Panc1 (cell line): ENCODE measurements at regions not wholly inside any gene's neighbourhood (a gene's known extent, or its start where the extent isn't known, plus 50 kb on each side); places are given as distances from the start of the nearest gene placed in this dataset.

Experiments
- ATAC-seq: fragments of 200-7000 bp; cut with Tn5 transposase; 2 replicates; pipeline ENCODE4 v1.9.1; 2020; ENCODE audit warnings: mild to moderate bottlenecking, moderate library complexity
- BruUV-seq: library from RNA; stranded (reverse); fragments of 400-500 nt; replicated peaks from 2 replicates; lab custom pipeline; 2021; lab: Mats Ljungman, UMichigan
- CTCF ChIA-PET: fragments of 300-600 bp; sonication (Branson Sonifier 250); formaldehyde crosslinking; loops from one replicate; lab custom pipeline; 2022; ENCODE audit warnings: antibody characterized with exemption; lab: Charles Lee
- POLR2A ChIA-PET: fragments of 300-600 bp; sonication (Branson Sonifier 250); formaldehyde crosslinking; loops from one replicate; lab custom pipeline; 2022; ENCODE audit warnings: antibody characterized with exemption; lab: Charles Lee
- DNase-seq: peaks from one replicate; pipeline ENCODE4 v3.0.0-alpha.2; 2010; ENCODE audit warnings: low read depth, low spot score
- H3K27ac ChIP-seq: 2 replicates; pipeline ENCODE4 v1.5.1; 2011; ENCODE audit warnings: mild to moderate bottlenecking, low read length, inconsistent platforms
- H3K27me3 ChIP-seq: fragments of 200-500 bp; sonication (Bioruptor generic); 2 replicates; pipeline ENCODE4 v1.6.0; 2014; ENCODE audit warnings: low read length, inconsistent platforms; ENCODE audit not compliant: control insufficient read depth, insufficient read depth
- H3K36me3 ChIP-seq: fragments of 200-500 bp; sonication (Bioruptor generic); 2 replicates; pipeline ENCODE4 v1.5.1; 2014; ENCODE audit warnings: inconsistent platforms, mild to moderate bottlenecking, low read length, moderate library complexity; ENCODE audit not compliant: control insufficient read depth, insufficient read depth
- H3K4me1 ChIP-seq: 2 replicates; pipeline ENCODE4 v1.5.1; 2011; ENCODE audit warnings: inconsistent platforms, mild to moderate bottlenecking, low read length, moderate library complexity; ENCODE audit not compliant: control insufficient read depth, insufficient read depth
- H3K4me3 ChIP-seq, 2 experiments: 2 replicates each; pipeline ENCODE4 v1.5.1; 2011 to 2012; ENCODE audit warnings: low read depth in 2 of 2, low read length in 2 of 2, mild to moderate bottlenecking in 2 of 2, inconsistent platforms in 1 of 2, moderate library complexity in 1 of 2
- H3K9me3 ChIP-seq: fragments of 200-500 bp; sonication (Bioruptor generic); 2 replicates; pipeline ENCODE4 v1.5.1; 2014; ENCODE audit warnings: low read depth, mild to moderate bottlenecking, inconsistent platforms, low read length, moderate library complexity; ENCODE audit not compliant: control insufficient read depth, insufficient read depth
- POLR2AphosphoS5 ChIP-seq: IDR thresholded peaks from 2 replicates; pipeline ENCODE4 v1.6.1; 2012; ENCODE audit warnings: mild to moderate bottlenecking, low read depth, low read length, moderate library complexity
- SIN3A ChIP-seq: IDR thresholded peaks from 2 replicates; pipeline ENCODE4 v1.6.1; 2012; ENCODE audit warnings: low read depth, mild to moderate bottlenecking, low read length, moderate library complexity, borderline replicate concordance; ENCODE audit not compliant: insufficient read depth
- TCF7L2 ChIP-seq: IDR thresholded peaks from 2 replicates; pipeline ENCODE4 v1.6.1; 2011; ENCODE audit warnings: mild to moderate bottlenecking, low read depth, low read length, inconsistent platforms
- in situ Hi-C: cut with HindIII; loops from 2 replicates; pipeline ENCODE4 v1.10.0; 2016; ENCODE audit warnings: low sequenced_read_pairs, low pct_unique_long_range_greater_than_20kb
- intact Hi-C: fragments of 100-400 bp; cut with micrococcal nuclease; formaldehyde crosslinking; loops from one replicate; pipeline ENCODE4 v1.10.0; 2022; ENCODE audit not compliant: unreplicated experiment
- TF ChIP-seq, protein P1 (sequence below), 2 experiments: IDR thresholded peaks; 2 replicates each; pipeline ENCODE4 v1.6.1; 2011 to 2012; ENCODE audit warnings: low read depth in 2 of 2, control low read depth in 1 of 2, low read length in 1 of 2, mild to moderate bottlenecking in 1 of 2, moderate library complexity in 1 of 2; ENCODE audit not compliant: insufficient read depth in 1 of 2
- TF ChIP-seq, protein P2 (sequence below): fragments of 450-650 bp; IDR thresholded peaks from 2 replicates; pipeline ENCODE4 v1.5.1; 2017; ENCODE audit warnings: mild to moderate bottlenecking

DNA sequence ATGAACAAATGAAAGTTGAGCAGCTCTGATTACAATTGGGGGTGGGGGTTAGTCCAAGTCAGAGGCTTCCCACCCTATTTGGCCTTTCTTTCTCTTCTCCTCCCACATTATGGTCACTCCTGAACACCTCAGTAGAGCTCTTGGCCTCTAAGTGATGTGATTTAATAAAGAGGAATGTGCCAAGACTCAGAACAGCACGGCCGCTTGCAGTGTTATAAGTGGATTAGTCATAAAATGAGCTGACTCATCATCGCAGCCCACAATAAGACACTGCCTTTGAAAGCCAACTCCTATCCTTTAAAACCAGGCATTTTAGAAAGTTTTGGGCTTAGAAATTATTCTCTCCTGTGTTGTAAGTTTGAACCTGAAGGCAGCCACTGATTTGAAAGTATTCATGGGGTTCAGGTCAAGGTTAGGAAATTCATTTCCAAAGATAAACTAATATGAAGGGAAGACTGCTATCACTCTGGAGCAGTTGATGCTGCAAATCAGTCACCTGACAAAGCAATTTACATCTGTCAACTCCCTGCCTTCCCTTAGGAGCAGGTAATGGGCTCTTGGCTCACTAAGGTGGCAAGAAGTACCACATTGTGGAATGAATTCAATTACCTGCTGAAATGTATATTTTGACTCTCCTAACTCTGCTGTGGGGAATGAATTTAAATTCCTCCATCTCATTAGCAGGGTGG, 283.6 kb upstream of the NMUR2 start:
- ATAC-seq, result peak; percentile 91
- intact Hi-C loops, result no loop called here
- H3K27ac ChIP-seq, result no peak overlapping the region
- ChIA-PET POLR2A (no interaction called here), CTCF (no interaction called here)
- no peak for TF ChIP-seq TCF7L2
- TF ChIP-seq, protein P1, sequence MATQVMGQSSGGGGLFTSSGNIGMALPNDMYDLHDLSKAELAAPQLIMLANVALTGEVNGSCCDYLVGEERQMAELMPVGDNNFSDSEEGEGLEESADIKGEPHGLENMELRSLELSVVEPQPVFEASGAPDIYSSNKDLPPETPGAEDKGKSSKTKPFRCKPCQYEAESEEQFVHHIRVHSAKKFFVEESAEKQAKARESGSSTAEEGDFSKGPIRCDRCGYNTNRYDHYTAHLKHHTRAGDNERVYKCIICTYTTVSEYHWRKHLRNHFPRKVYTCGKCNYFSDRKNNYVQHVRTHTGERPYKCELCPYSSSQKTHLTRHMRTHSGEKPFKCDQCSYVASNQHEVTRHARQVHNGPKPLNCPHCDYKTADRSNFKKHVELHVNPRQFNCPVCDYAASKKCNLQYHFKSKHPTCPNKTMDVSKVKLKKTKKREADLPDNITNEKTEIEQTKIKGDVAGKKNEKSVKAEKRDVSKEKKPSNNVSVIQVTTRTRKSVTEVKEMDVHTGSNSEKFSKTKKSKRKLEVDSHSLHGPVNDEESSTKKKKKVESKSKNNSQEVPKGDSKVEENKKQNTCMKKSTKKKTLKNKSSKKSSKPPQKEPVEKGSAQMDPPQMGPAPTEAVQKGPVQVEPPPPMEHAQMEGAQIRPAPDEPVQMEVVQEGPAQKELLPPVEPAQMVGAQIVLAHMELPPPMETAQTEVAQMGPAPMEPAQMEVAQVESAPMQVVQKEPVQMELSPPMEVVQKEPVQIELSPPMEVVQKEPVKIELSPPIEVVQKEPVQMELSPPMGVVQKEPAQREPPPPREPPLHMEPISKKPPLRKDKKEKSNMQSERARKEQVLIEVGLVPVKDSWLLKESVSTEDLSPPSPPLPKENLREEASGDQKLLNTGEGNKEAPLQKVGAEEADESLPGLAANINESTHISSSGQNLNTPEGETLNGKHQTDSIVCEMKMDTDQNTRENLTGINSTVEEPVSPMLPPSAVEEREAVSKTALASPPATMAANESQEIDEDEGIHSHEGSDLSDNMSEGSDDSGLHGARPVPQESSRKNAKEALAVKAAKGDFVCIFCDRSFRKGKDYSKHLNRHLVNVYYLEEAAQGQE (IDR thresholded peaks at IDR 0.05; ENCODE audit: insufficient read depth in 1 of 2, low read depth in 2 of 2, low read length in 1 of 2), result no peak
- no peak for TF ChIP-seq POLR2AphosphoS5
- TF ChIP-seq, protein P2, sequence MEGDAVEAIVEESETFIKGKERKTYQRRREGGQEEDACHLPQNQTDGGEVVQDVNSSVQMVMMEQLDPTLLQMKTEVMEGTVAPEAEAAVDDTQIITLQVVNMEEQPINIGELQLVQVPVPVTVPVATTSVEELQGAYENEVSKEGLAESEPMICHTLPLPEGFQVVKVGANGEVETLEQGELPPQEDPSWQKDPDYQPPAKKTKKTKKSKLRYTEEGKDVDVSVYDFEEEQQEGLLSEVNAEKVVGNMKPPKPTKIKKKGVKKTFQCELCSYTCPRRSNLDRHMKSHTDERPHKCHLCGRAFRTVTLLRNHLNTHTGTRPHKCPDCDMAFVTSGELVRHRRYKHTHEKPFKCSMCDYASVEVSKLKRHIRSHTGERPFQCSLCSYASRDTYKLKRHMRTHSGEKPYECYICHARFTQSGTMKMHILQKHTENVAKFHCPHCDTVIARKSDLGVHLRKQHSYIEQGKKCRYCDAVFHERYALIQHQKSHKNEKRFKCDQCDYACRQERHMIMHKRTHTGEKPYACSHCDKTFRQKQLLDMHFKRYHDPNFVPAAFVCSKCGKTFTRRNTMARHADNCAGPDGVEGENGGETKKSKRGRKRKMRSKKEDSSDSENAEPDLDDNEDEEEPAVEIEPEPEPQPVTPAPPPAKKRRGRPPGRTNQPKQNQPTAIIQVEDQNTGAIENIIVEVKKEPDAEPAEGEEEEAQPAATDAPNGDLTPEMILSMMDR, result no peak
- no peak for TF ChIP-seq SIN3A
- H3K9me3 ChIP-seq, result no peaks in the 10 kb centered on the region
- no peak overlapping the region for H3K4me3 ChIP-seq
- no peaks in the 10 kb centered on the region for H3K27me3 ChIP-seq
- no peaks in the 10 kb centered on the region for H3K4me1 ChIP-seq
- no peak for DNase-seq
- in situ Hi-C loops, result no loop called here
- no peaks in the 10 kb centered on the region for H3K36me3 ChIP-seq
- BruUV-seq, result no TSS peak

DNA sequence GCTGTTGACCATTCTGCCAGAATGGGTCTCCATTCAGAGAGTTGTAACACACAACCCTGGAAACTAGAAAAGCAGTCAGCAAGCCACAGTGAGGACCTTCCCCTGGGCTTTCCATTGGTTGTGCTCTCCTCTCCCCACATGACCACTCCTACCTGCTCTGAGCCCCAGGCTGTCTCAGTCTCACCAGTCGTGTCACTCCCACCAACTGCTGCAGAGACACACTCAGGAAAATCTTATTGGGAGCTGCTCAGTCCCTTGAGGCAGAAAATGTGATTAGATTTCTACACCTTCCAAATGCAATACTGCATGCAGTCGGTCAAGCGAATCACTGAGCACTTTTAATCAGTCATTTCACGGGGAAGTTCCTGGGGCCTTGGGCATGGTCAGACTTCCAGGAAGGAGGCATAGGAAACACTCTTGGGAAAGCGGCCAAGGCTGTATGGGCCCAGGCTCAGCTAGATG, 284.2 kb upstream of the NMUR2 start:
- TF ChIP-seq POLR2AphosphoS5 (no peak), TCF7L2 (no peak), SIN3A (no peak)
- TF ChIP-seq, protein P1 (IDR thresholded peaks at IDR 0.05; ENCODE audit: insufficient read depth in 1 of 2, low read depth in 2 of 2, low read length in 1 of 2), result no peak
- TF ChIP-seq, protein P2, result no peak
- intact Hi-C loops, result no loop called here
- Histone ChIP-seq H3K4me3 (no peak overlapping the region), H3K27ac (no peak overlapping the region), H3K9me3 (no peaks in the 10 kb centered on the region), H3K4me1 (no peaks in the 10 kb centered on the region), H3K27me3 (no peaks in the 10 kb centered on the region), H3K36me3 (no peaks in the 10 kb centered on the region)
- in situ Hi-C loops, result no loop called here
- ChIA-PET CTCF (no interaction called here), POLR2A (no interaction called here)
- BruUV-seq, result no TSS peak
- DNase-seq, result no peak
- ATAC-seq, result no peak
